Gastrocnemius medialis (tissue), 4 donors: ENCODE measurements at regions not wholly inside any gene's neighbourhood (a gene's known extent, or its start where the extent isn't known, plus 50 kb on each side); places are given as distances from the start of the nearest gene placed in this dataset.
"Not testable (repeated sequence)": the region's sequence is repeated elsewhere in the genome, so short reads cannot be mapped to it uniquely, and the experiment has no call there.

ENCODE experiments used
- CTCF ChIP-seq, 5 experiments: fragments of 450-650 bp in 3 of 5; fragments of 200-600 bp in 2 of 5; sonication (generic) in 2 of 5; IDR thresholded peaks in 4 of 5; conservative IDR thresholded peaks in 1 of 5; 1 replicate in 4 of 5; 2 replicates in 1 of 5; pipeline ENCODE4 v1.5.1; 2016 to 2019; ENCODE audit warnings: antibody characterized with exemption in 5 of 5, mild to moderate bottlenecking in 3 of 5, moderate library complexity in 3 of 5
- POLR2A ChIP-seq, 2 donors: fragments of 450-650 bp; IDR thresholded peaks; one replicate each; pipeline ENCODE4 v1.6.1; 2017; ENCODE audit warnings: antibody characterized with exemption in 2 of 2, mild to moderate bottlenecking in 2 of 2, moderate library complexity in 2 of 2

DNA sequence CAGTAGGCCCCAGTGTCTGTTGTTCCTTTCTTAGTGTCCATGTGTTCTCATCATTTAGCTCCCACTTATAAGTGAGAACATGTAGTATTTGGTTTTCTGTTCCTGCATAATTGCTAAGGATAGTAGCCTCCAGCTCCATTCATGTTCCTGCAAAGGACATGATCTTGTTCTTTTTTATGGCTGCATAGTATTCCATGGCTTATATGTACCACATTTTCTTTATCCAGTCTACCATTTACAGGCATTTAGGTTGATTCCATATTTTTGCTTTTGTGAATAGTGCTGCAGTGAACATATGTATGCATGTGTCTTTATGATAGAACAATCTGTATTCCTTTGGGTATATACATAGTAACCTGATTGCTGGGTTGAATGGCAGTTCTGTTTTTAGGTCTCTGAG, 134.4 kb upstream of the MON1B start:
- TF ChIP-seq CTCF (IDR thresholded peaks at IDR 0.05 in 4 of 5, conservative IDR thresholded peaks at IDR 0.05 in 1 of 5); POLR2A (IDR thresholded peaks at IDR 0.05): not testable (repeated sequence)
